IPS-18a (cell line): ENCODE measurements at regions not wholly inside any gene's neighbourhood (a gene's known extent, or its start where the extent isn't known, plus 50 kb on each side); places are given as distances from the start of the nearest gene placed in this dataset.
"Not testable (repeated sequence)": the region's sequence is repeated elsewhere in the genome, so short reads cannot be mapped to it uniquely, and the experiment has no call there.

Experiments
- H3K27ac ChIP-seq: one replicate; pipeline ENCODE4 v1.5.1; 2013; ENCODE audit warnings: low read length
- H3K27me3 ChIP-seq: one replicate; pipeline ENCODE4 v1.6.1; 2013; ENCODE audit warnings: mild to moderate bottlenecking, low read length; ENCODE audit not compliant: control insufficient read depth, insufficient read depth
- H3K36me3 ChIP-seq: one replicate; pipeline ENCODE4 v1.6.1; 2013; ENCODE audit warnings: low read depth, low read length; ENCODE audit not compliant: control insufficient read depth
- H3K4me1 ChIP-seq: one replicate; pipeline ENCODE4 v1.6.1; 2013; ENCODE audit warnings: low read depth, low read length; ENCODE audit not compliant: control insufficient read depth
- H3K4me3 ChIP-seq: one replicate; pipeline ENCODE4 v1.5.1; 2013; ENCODE audit warnings: low read length
- H3K9ac ChIP-seq: one replicate; pipeline ENCODE4 v1.6.1; 2013; ENCODE audit warnings: mild to moderate bottlenecking, low read length, moderate library complexity
- H3K9me3 ChIP-seq: one replicate; pipeline ENCODE4 v1.6.1; 2013; ENCODE audit warnings: low read depth, low read length; ENCODE audit not compliant: control insufficient read depth

GRCh38 chr6:140385679-140386078 lies 1011.2 kb upstream of the CITED2 start:
- Histone ChIP-seq H3K4me3 (no peak overlapping the region), H3K9ac (no peak overlapping the region), H3K27me3 (no peaks in the 10 kb centered on the region), H3K9me3 (peaks cover 7% of the 10 kb centered on the region), H3K27ac (no peak overlapping the region), H3K4me1 (no peaks in the 10 kb centered on the region), H3K36me3 (no peaks in the 10 kb centered on the region)

- no peak overlapping the region for H3K9ac ChIP-seq
- H3K4me3 ChIP-seq = no peak overlapping the region
- no peak overlapping the region for H3K27ac ChIP-seq
- peaks cover 7% of the 10 kb centered on the region for H3K9me3 ChIP-seq
- no peaks in the 10 kb centered on the region for H3K36me3 ChIP-seq
- no peaks in the 10 kb centered on the region for H3K4me1 ChIP-seq
- no peaks in the 10 kb centered on the region for H3K27me3 ChIP-seq
These were observed 1007.9 kb upstream of the CITED2 start for GRCh38 chr6:140382355-140382754.

GRCh38 chr6:140380427-140381218 lies 1006.2 kb upstream of the CITED2 start:
- Histone ChIP-seq H3K27me3 (no peaks in the 10 kb centered on the region), H3K4me3 (no peak overlapping the region), H3K4me1 (no peaks in the 10 kb centered on the region), H3K36me3 (no peaks in the 10 kb centered on the region), H3K9me3 (peaks cover under 1% of the 10 kb centered on the region), H3K9ac (no peak overlapping the region), H3K27ac (no peak overlapping the region)

- Histone ChIP-seq H3K27ac (no peak overlapping the region), H3K36me3 (no peaks in the 10 kb centered on the region), H3K27me3 (no peaks in the 10 kb centered on the region), H3K4me3 (no peak overlapping the region), H3K9me3 (no peaks in the 10 kb centered on the region), H3K4me1 (no peaks in the 10 kb centered on the region), H3K9ac (no peak overlapping the region)
These were observed 1005.5 kb upstream of the CITED2 start for GRCh38 chr6:140379919-140380318.

- no peaks in the 10 kb centered on the region for H3K36me3 ChIP-seq
- peaks cover 7% of the 10 kb centered on the region for H3K4me1 ChIP-seq
- no peaks in the 10 kb centered on the region for H3K9me3 ChIP-seq
- no peak overlapping the region for H3K4me3 ChIP-seq
- H3K27me3 ChIP-seq = no peaks in the 10 kb centered on the region
- no peak overlapping the region for H3K27ac ChIP-seq
- H3K9ac ChIP-seq = no peak overlapping the region
These were observed 1001.8 kb upstream of the CITED2 start for GRCh38 chr6:140376209-140376608.

GRCh38 chr6:140373728-140374127 lies 999.3 kb upstream of the CITED2 start:
- H3K27me3 ChIP-seq, H3K36me3 ChIP-seq, H3K9me3 ChIP-seq, H3K4me1 ChIP-seq, H3K27ac ChIP-seq, H3K4me3 ChIP-seq, H3K9ac ChIP-seq: not testable (repeated sequence)

GRCh38 chr6:140372064-140372463 lies 997.6 kb upstream of the CITED2 start:
- H3K36me3 ChIP-seq = no peaks in the 10 kb centered on the region
- H3K9ac ChIP-seq = no peak overlapping the region
- peaks cover 7% of the 10 kb centered on the region for H3K4me1 ChIP-seq
- no peak overlapping the region for H3K27ac ChIP-seq
- H3K4me3 ChIP-seq = no peak overlapping the region
- no peaks in the 10 kb centered on the region for H3K27me3 ChIP-seq
- no peaks in the 10 kb centered on the region for H3K9me3 ChIP-seq

- no peaks in the 10 kb centered on the region for H3K9me3 ChIP-seq
- no peak overlapping the region for H3K27ac ChIP-seq
- H3K27me3 ChIP-seq = no peaks in the 10 kb centered on the region
- no peaks in the 10 kb centered on the region for H3K36me3 ChIP-seq
- H3K4me1 ChIP-seq = peaks cover 7% of the 10 kb centered on the region
- no peak overlapping the region for H3K9ac ChIP-seq
- no peak overlapping the region for H3K4me3 ChIP-seq
These were observed 996.8 kb upstream of the CITED2 start for GRCh38 chr6:140370976-140371870.

- Histone ChIP-seq H3K36me3 (no peaks in the 10 kb centered on the region), H3K27ac (no peak overlapping the region), H3K27me3 (no peaks in the 10 kb centered on the region), H3K4me3 (no peak overlapping the region), H3K4me1 (peaks cover 7% of the 10 kb centered on the region), H3K9me3 (no peaks in the 10 kb centered on the region), H3K9ac (no peak overlapping the region)
These were observed 996.0 kb upstream of the CITED2 start for GRCh38 chr6:140370441-140370840.

GRCh38 chr6:140366991-140367390 lies 992.5 kb upstream of the CITED2 start:
- Histone ChIP-seq H3K27ac (no peak overlapping the region), H3K4me1 (peaks cover 2% of the 10 kb centered on the region), H3K36me3 (no peaks in the 10 kb centered on the region), H3K27me3 (no peaks in the 10 kb centered on the region), H3K9ac (no peak overlapping the region), H3K4me3 (no peak overlapping the region), H3K9me3 (no peaks in the 10 kb centered on the region)

GRCh38 chr6:140364916-140365315 lies 990.5 kb upstream of the CITED2 start:
- Histone ChIP-seq H3K9me3 (no peaks in the 10 kb centered on the region), H3K27ac (no peak overlapping the region), H3K36me3 (no peaks in the 10 kb centered on the region), H3K9ac (no peak overlapping the region), H3K27me3 (no peaks in the 10 kb centered on the region), H3K4me3 (no peak overlapping the region), H3K4me1 (no peaks in the 10 kb centered on the region)
